GM19463 (cell line): ENCODE measurements at regions not wholly inside any gene's neighbourhood (a gene's known extent, or its start where the extent isn't known, plus 50 kb on each side); places are given as distances from the start of the nearest gene placed in this dataset.

Experiments
- ATAC-seq: cut with Tn5 transposase; IDR thresholded peaks from one replicate; pipeline ENCODE4 v1.9.1; 2021; ENCODE audit warnings: mild to moderate bottlenecking, moderate library complexity; ENCODE audit not compliant: unreplicated experiment

GRCh38 chr1:14511796-14512585 is 86.5 kb upstream of the KAZN start:
- ATAC-seq = no peak

GRCh38 chr1:14513111-14513510 is 85.4 kb upstream of the KAZN start:
- ATAC-seq = no peak

- ATAC-seq = no peak
Measured at GRCh38 chr1:14514739-14515138, 83.7 kb upstream of the KAZN start.

GRCh38 chr1:14516974-14517840 is 81.3 kb upstream of the KAZN start:
- no peak for ATAC-seq

- ATAC-seq = no peak
Measured at GRCh38 chr1:14517841-14518180, 80.7 kb upstream of the KAZN start.

GRCh38 chr1:14519976-14520375 is 78.5 kb upstream of the KAZN start:
- ATAC-seq = no peak

- ATAC-seq = no peak
Measured at GRCh38 chr1:14520514-14521163, 77.8 kb upstream of the KAZN start.

GRCh38 chr1:14521622-14522021 is 76.9 kb upstream of the KAZN start:
- no peak for ATAC-seq

- peak; percentile 13 for ATAC-seq
Measured at GRCh38 chr1:14522077-14522925, 76.2 kb upstream of the KAZN start.

GRCh38 chr1:14522926-14523241 is 75.6 kb upstream of the KAZN start:
- ATAC-seq = peak; percentile 73

- no peak for ATAC-seq
Measured at GRCh38 chr1:14524826-14525636, 73.5 kb upstream of the KAZN start.

GRCh38 chr1:14529475-14529874 is 69.0 kb upstream of the KAZN start:
- no peak for ATAC-seq

- ATAC-seq = no peak
Measured at GRCh38 chr1:14531519-14531918, 67.0 kb upstream of the KAZN start.

GRCh38 chr1:14535619-14536355 is 62.7 kb upstream of the KAZN start:
- ATAC-seq = no peak

- no peak for ATAC-seq
Measured at GRCh38 chr1:14538335-14538734, 60.1 kb upstream of the KAZN start.

- ATAC-seq = no peak
Measured at GRCh38 chr1:14539309-14539708, 59.2 kb upstream of the KAZN start.

- ATAC-seq = no peak
Measured at GRCh38 chr1:14539953-14540563, 58.4 kb upstream of the KAZN start.

- no peak for ATAC-seq
Measured at GRCh38 chr1:14541348-14541747, 57.1 kb upstream of the KAZN start.
